Brain pericyte (primary cell): ENCODE measurements at regions not wholly inside any gene's neighbourhood (a gene's known extent, or its start where the extent isn't known, plus 50 kb on each side); places are given as distances from the start of the nearest gene placed in this dataset.
"Not testable (repeated sequence)": the region's sequence is repeated elsewhere in the genome, so short reads cannot be mapped to it uniquely, and the experiment has no call there.

Experiments used
- DNase-seq: peaks from one replicate; pipeline ENCODE4 v3.0.0-alpha.2; 2012; ENCODE audit warnings: low read depth, low spot score

- DNase-seq: no peak
Observed at GRCh38 chr13:89199138-89199537, 1528.0 kb downstream of the SLITRK5 start.

- DNase-seq: no peak
Observed at GRCh38 chr13:89204435-89204834, 1533.3 kb downstream of the SLITRK5 start.

- no peak for DNase-seq
Observed at GRCh38 chr13:89205856-89206520, 1534.8 kb downstream of the SLITRK5 start.

GRCh38 chr13:89212186-89212585 is 1541.0 kb downstream of the SLITRK5 start:
- no peak for DNase-seq

- no peak for DNase-seq
Observed at GRCh38 chr13:89214185-89214584, 1543.0 kb downstream of the SLITRK5 start.

- DNase-seq: not testable (repeated sequence)
Observed at GRCh38 chr13:89215319-89215718, 1544.1 kb downstream of the SLITRK5 start.

- no peak for DNase-seq
Observed at GRCh38 chr13:89217813-89218212, 1546.6 kb downstream of the SLITRK5 start.

- no peak for DNase-seq
Observed at GRCh38 chr13:89221557-89222158, 1550.5 kb downstream of the SLITRK5 start.

- DNase-seq: no peak
Observed at GRCh38 chr13:89227356-89227755, 1556.2 kb downstream of the SLITRK5 start.

- DNase-seq: no peak
Observed at GRCh38 chr13:89238496-89238895, 1567.3 kb downstream of the SLITRK5 start.

- no peak for DNase-seq
Observed at GRCh38 chr13:89239361-89240127, 1568.4 kb downstream of the SLITRK5 start.

- no peak for DNase-seq
Observed at GRCh38 chr13:89255844-89256406, 1584.8 kb downstream of the SLITRK5 start.

- DNase-seq: no peak
Observed at GRCh38 chr13:89267734-89268133, 1596.6 kb downstream of the SLITRK5 start.

- no peak for DNase-seq
Observed at GRCh38 chr13:89269737-89270136, 1598.6 kb downstream of the SLITRK5 start.

GRCh38 chr13:89270736-89271135 is 1599.6 kb downstream of the SLITRK5 start:
- DNase-seq: no peak

- no peak for DNase-seq
Observed at GRCh38 chr13:89279374-89279773, 1608.2 kb downstream of the SLITRK5 start.

GRCh38 chr13:89281331-89281730 is 1610.2 kb downstream of the SLITRK5 start:
- DNase-seq: no peak

GRCh38 chr13:89282241-89282640 is 1611.1 kb downstream of the SLITRK5 start:
- no peak for DNase-seq

- no peak for DNase-seq
Observed at GRCh38 chr13:89287381-89287780, 1616.2 kb downstream of the SLITRK5 start.

- no peak for DNase-seq
Observed at GRCh38 chr13:89294115-89294867, 1623.1 kb downstream of the SLITRK5 start.

- DNase-seq: no peak
Observed at GRCh38 chr13:89307278-89307677, 1636.1 kb downstream of the SLITRK5 start.
